Type B pancreatic cell (in vitro differentiated cells): ENCODE measurements at regions not wholly inside any gene's neighbourhood (a gene's known extent, or its start where the extent isn't known, plus 50 kb on each side); places are given as distances from the start of the nearest gene placed in this dataset.

Experiments used
- DNase-seq: peaks from one replicate; pipeline ENCODE4 v3.0.0; 2021; ENCODE audit warnings: mixed read lengths; ENCODE audit not compliant: unreplicated experiment; ENCODE audit errors: extremely low spot score
- H3K27ac Mint-ChIP-seq: 2 replicates; pipeline ENCODE4 v1.8.0; 2021; ENCODE audit warnings: mild to moderate bottlenecking, mixed read lengths
- H3K27me3 Mint-ChIP-seq: 2 replicates; pipeline ENCODE4 v1.8.0; 2021; ENCODE audit warnings: mixed read lengths
- H3K36me3 Mint-ChIP-seq: 2 replicates; pipeline ENCODE4 v1.8.0; 2021; ENCODE audit warnings: mixed read lengths
- H3K4me1 Mint-ChIP-seq: one replicate; pipeline ENCODE4 v1.8.0; 2021; ENCODE audit warnings: mixed read lengths; ENCODE audit not compliant: unreplicated experiment
- H3K4me3 Mint-ChIP-seq: 2 replicates; pipeline ENCODE4 v1.8.0; 2021; ENCODE audit warnings: mild to moderate bottlenecking, mixed read lengths
- H3K9me3 Mint-ChIP-seq: 2 replicates; pipeline ENCODE4 v1.8.0; 2021; ENCODE audit warnings: mixed read lengths
- TF ChIP-seq, protein P1 (sequence below): fragments of 200-600 bp; sonication (generic); conservative IDR thresholded peaks from 2 replicates; pipeline ENCODE4 v1.5.0; 2021; ENCODE audit warnings: antibody characterized with exemption, mild to moderate bottlenecking

DNA sequence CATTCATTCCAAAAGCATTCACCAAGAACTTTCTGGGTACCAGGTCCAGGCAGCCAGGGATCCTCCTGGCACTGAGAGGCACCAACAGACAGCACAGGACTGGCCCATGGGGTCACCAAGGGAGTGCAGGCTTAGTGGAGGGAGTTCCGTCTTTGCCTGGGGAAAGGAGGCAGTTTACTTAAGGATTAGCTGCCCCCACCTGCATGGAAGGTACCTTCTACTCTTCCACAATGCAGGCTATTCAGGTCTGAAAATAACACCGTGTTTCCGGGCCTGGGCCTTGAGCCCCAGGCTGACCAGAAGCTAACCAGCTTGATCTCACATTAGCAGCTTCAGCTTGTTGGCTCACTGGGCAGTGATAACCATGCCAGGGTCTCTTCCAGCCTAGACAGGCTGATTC, 199.4 kb downstream of the FOXA2 start:
- Mint-ChIP-seq H3K36me3 (no peaks in the 10 kb centered on the region), H3K4me3 (no peak overlapping the region), H3K4me1 (no peaks in the 10 kb centered on the region), H3K27ac (no peak overlapping the region), H3K9me3 (no peaks in the 10 kb centered on the region), H3K27me3 (peaks cover 27% of the 10 kb centered on the region)
- TF ChIP-seq, protein P1, sequence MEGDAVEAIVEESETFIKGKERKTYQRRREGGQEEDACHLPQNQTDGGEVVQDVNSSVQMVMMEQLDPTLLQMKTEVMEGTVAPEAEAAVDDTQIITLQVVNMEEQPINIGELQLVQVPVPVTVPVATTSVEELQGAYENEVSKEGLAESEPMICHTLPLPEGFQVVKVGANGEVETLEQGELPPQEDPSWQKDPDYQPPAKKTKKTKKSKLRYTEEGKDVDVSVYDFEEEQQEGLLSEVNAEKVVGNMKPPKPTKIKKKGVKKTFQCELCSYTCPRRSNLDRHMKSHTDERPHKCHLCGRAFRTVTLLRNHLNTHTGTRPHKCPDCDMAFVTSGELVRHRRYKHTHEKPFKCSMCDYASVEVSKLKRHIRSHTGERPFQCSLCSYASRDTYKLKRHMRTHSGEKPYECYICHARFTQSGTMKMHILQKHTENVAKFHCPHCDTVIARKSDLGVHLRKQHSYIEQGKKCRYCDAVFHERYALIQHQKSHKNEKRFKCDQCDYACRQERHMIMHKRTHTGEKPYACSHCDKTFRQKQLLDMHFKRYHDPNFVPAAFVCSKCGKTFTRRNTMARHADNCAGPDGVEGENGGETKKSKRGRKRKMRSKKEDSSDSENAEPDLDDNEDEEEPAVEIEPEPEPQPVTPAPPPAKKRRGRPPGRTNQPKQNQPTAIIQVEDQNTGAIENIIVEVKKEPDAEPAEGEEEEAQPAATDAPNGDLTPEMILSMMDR = no peak
- no peak for DNase-seq

DNA sequence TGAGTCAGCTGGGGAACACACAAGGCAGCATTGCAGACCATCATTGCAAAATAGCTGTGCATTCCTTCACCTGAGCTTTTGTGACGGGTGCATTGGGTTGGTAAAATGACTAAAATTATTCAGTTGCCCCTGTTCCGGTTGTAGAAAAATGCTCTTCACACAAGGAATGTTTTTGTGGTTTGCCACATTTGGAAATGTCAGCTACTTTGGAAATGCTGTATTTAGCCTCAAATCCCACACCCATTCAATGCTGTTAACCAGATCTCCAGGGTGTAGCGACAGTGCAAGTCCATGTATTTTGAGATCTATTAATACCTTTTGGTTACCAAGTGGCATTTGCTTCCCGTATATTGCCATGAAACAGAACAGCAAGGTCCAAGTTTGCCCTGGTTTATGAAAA, 201.2 kb downstream of the FOXA2 start:
- TF ChIP-seq, protein P1 = no peak
- H3K9me3 Mint-ChIP-seq = no peaks in the 10 kb centered on the region
- no peak for DNase-seq
- H3K27ac Mint-ChIP-seq = no peak overlapping the region
- no peak overlapping the region for H3K4me3 Mint-ChIP-seq
- no peaks in the 10 kb centered on the region for H3K36me3 Mint-ChIP-seq
- H3K27me3 Mint-ChIP-seq = peaks cover 25% of the 10 kb centered on the region
- no peaks in the 10 kb centered on the region for H3K4me1 Mint-ChIP-seq

DNA sequence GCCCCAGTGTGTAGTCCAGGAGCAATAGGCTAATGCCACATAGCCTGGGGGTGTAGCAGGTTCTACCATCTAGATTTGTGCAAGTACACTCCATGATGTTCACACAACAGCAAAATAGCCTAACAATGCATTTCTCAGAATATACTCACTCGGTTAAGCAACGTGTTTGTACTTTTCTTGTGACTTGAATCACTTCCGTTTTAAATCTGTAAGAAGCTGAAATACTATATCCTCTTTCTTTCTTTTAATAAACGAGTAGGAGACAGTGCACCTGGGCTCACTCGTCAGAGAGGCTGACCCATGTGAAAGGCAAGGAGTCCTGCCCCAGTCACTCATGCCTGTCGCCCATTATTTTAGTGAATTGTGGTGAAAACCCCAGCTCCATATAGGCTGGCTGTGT, 201.6 kb downstream of the FOXA2 start:
- DNase-seq = no peak
- TF ChIP-seq, protein P1 = no peak
- Mint-ChIP-seq H3K4me3 (no peak overlapping the region), H3K9me3 (no peaks in the 10 kb centered on the region), H3K36me3 (no peaks in the 10 kb centered on the region), H3K4me1 (no peaks in the 10 kb centered on the region), H3K27me3 (peaks cover 25% of the 10 kb centered on the region), H3K27ac (no peak overlapping the region)

DNA sequence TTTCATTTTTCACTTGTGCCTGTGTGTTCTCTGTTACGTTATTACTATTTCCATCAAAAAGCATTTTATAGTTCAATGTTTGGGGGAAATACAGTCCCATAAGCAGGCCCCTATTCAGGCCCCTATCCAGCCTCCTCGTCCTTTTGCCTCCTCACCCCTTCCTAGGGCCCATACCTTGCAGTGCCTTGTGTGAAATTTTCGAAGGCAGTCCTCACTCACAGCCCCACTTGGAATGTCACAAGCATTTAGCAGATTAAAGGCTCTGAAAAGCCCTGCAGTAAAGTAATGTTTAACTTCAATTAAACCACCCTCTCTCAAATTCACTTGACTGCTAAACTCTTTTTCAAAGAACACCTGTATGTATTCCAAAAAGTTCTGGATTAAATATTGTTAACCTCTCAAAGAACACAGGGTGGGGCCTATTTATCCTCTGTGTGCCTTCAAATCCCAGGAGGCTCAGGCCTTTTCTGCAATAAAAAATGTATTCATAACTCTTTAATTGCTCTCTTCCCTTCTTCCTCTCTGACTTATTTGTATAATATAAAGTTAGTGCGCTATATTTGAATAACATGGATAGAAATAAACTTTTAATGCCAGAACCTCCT, 202.5 kb downstream of the FOXA2 start:
- TF ChIP-seq, protein P1 = no peak
- H3K9me3 Mint-ChIP-seq = no peaks in the 10 kb centered on the region
- no peak for DNase-seq
- H3K36me3 Mint-ChIP-seq = no peaks in the 10 kb centered on the region
- H3K27me3 Mint-ChIP-seq = peaks cover 21% of the 10 kb centered on the region
- H3K4me3 Mint-ChIP-seq = no peak overlapping the region
- H3K27ac Mint-ChIP-seq = no peak overlapping the region
- no peaks in the 10 kb centered on the region for H3K4me1 Mint-ChIP-seq

DNA sequence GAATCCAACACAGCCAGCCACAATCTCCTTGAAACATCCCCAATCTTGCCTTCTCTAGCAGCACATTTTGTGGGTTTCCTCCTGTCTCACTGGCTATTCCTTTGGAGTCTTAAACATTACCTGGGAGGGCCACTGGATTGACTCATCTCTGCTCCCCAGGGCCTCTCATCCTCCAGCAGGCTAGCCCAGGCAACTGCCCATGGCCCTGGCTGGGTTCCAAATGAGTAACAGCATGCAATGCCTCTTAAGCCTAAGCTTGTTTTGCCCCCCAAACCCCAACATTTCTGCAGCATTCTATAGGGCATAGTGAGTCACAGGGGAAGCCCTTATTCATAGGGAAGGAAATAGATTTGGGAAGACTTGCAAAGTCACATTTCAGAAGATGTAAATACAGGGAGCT, 204.9 kb downstream of the FOXA2 start:
- Mint-ChIP-seq H3K4me3 (no peak overlapping the region), H3K36me3 (no peaks in the 10 kb centered on the region), H3K27me3 (peaks cover 13% of the 10 kb centered on the region), H3K9me3 (no peaks in the 10 kb centered on the region), H3K4me1 (peaks cover 9% of the 10 kb centered on the region), H3K27ac (no peak overlapping the region)
- DNase-seq = no peak
- TF ChIP-seq, protein P1 = no peak
